ENCODE measurements at regions not wholly inside any gene's neighbourhood (a gene's known extent, or its start where the extent isn't known, plus 50 kb on each side); places are given as distances from the start of the nearest gene placed in this dataset.

- no peak overlapping the region for H3K4me3 ChIP-seq (ENCODE audit: control insufficient read depth in 2 of 3, extremely low read depth in 1 of 3, insufficient read depth in 2 of 3, low read depth in 1 of 3, low read length in 3 of 3)
- H3K27me3 ChIP-seq (ENCODE audit: control insufficient read depth, extremely low read depth, insufficient read depth, low read length), result no peaks in the 10 kb centered on the region
- H3K4me1 ChIP-seq (ENCODE audit: control insufficient read depth, extremely low read depth, insufficient read depth, low read length), result no peaks in the 10 kb centered on the region
- no peak overlapping the region for H2AFZ ChIP-seq (ENCODE audit: control insufficient read depth, low read length)
- DNase-seq (ENCODE audit: low read depth, low spot score) (no peak), FAIRE-seq (no peak)
- no peak overlapping the region for H3K4me2 ChIP-seq (ENCODE audit: control insufficient read depth, extremely low read depth, insufficient read depth, low read depth, low read length)
- no peaks in the 10 kb centered on the region for H4K20me1 ChIP-seq (ENCODE audit: control insufficient read depth, extremely low read depth, insufficient read depth, low read length)
- no peak overlapping the region for H3K27ac ChIP-seq (ENCODE audit: control insufficient read depth, insufficient read depth, low read length)
- H3K9me1 ChIP-seq (ENCODE audit: control insufficient read depth, extremely low read depth, insufficient read depth, low read length), result no peaks in the 10 kb centered on the region
- H3K9ac ChIP-seq (ENCODE audit: control insufficient read depth, extremely low read depth, insufficient read depth, low read length), result no peak overlapping the region
- TF ChIP-seq, protein P1, sequence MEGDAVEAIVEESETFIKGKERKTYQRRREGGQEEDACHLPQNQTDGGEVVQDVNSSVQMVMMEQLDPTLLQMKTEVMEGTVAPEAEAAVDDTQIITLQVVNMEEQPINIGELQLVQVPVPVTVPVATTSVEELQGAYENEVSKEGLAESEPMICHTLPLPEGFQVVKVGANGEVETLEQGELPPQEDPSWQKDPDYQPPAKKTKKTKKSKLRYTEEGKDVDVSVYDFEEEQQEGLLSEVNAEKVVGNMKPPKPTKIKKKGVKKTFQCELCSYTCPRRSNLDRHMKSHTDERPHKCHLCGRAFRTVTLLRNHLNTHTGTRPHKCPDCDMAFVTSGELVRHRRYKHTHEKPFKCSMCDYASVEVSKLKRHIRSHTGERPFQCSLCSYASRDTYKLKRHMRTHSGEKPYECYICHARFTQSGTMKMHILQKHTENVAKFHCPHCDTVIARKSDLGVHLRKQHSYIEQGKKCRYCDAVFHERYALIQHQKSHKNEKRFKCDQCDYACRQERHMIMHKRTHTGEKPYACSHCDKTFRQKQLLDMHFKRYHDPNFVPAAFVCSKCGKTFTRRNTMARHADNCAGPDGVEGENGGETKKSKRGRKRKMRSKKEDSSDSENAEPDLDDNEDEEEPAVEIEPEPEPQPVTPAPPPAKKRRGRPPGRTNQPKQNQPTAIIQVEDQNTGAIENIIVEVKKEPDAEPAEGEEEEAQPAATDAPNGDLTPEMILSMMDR (optimal IDR thresholded peaks at IDR 0.05 in 1 of 3, IDR thresholded peaks at IDR 0.05 in 1 of 3, conservative IDR thresholded peaks at IDR 0.05 in 1 of 3; ENCODE audit: extremely low read depth in 1 of 3, insufficient read depth in 2 of 3, low read length in 3 of 3), result no peak
- TF ChIP-seq EZH2 (IDR thresholded peaks at IDR 0.05; ENCODE audit: low read length), result no peak
- dilution Hi-C loops (cut with MboI; ENCODE audit: extremely low pct_ligation_motif_present, low sequenced_read_pairs), result no loop called here
- no peaks in the 10 kb centered on the region for H3K9me3 ChIP-seq (ENCODE audit: control insufficient read depth, low read depth, low read length)
- no peaks in the 10 kb centered on the region for H3K79me2 ChIP-seq (ENCODE audit: control insufficient read depth, insufficient read depth, low read length)
- no peaks in the 10 kb centered on the region for H3K36me3 ChIP-seq (ENCODE audit: control insufficient read depth in 2 of 2, extremely low read depth in 1 of 2, insufficient read depth in 2 of 2, low read length in 2 of 2)
These were observed 267.3 kb downstream of the MTRR start for GRCh38 chr5:8136271-8136670.

GRCh38 chr5:8137941-8138550 is 269.1 kb downstream of the MTRR start:
- H4K20me1 ChIP-seq (ENCODE audit: control insufficient read depth, extremely low read depth, insufficient read depth, low read length), result no peaks in the 10 kb centered on the region
- H3K4me2 ChIP-seq (ENCODE audit: control insufficient read depth, extremely low read depth, insufficient read depth, low read depth, low read length), result no peak overlapping the region
- no peak overlapping the region for H3K9ac ChIP-seq (ENCODE audit: control insufficient read depth, extremely low read depth, insufficient read depth, low read length)
- FAIRE-seq (no peak), DNase-seq (ENCODE audit: low read depth, low spot score) (no peak)
- no peaks in the 10 kb centered on the region for H3K9me1 ChIP-seq (ENCODE audit: control insufficient read depth, extremely low read depth, insufficient read depth, low read length)
- TF ChIP-seq, protein P1 (optimal IDR thresholded peaks at IDR 0.05 in 1 of 3, IDR thresholded peaks at IDR 0.05 in 1 of 3, conservative IDR thresholded peaks at IDR 0.05 in 1 of 3; ENCODE audit: extremely low read depth in 1 of 3, insufficient read depth in 2 of 3, low read length in 3 of 3), result no peak
- TF ChIP-seq EZH2 (IDR thresholded peaks at IDR 0.05; ENCODE audit: low read length), result no peak
- H2AFZ ChIP-seq (ENCODE audit: control insufficient read depth, low read length), result no peak overlapping the region
- no peaks in the 10 kb centered on the region for H3K36me3 ChIP-seq (ENCODE audit: control insufficient read depth in 2 of 2, extremely low read depth in 1 of 2, insufficient read depth in 2 of 2, low read length in 2 of 2)
- dilution Hi-C loops (cut with MboI; ENCODE audit: extremely low pct_ligation_motif_present, low sequenced_read_pairs), result no loop called here
- no peaks in the 10 kb centered on the region for H3K27me3 ChIP-seq (ENCODE audit: control insufficient read depth, extremely low read depth, insufficient read depth, low read length)
- no peaks in the 10 kb centered on the region for H3K9me3 ChIP-seq (ENCODE audit: control insufficient read depth, low read depth, low read length)
- no peak overlapping the region for H3K4me3 ChIP-seq (ENCODE audit: control insufficient read depth in 2 of 3, extremely low read depth in 1 of 3, insufficient read depth in 2 of 3, low read depth in 1 of 3, low read length in 3 of 3)
- no peaks in the 10 kb centered on the region for H3K79me2 ChIP-seq (ENCODE audit: control insufficient read depth, insufficient read depth, low read length)
- H3K27ac ChIP-seq (ENCODE audit: control insufficient read depth, insufficient read depth, low read length), result no peak overlapping the region
- H3K4me1 ChIP-seq (ENCODE audit: control insufficient read depth, extremely low read depth, insufficient read depth, low read length), result no peaks in the 10 kb centered on the region

Measured in keratinocyte (primary cell).